HCT116 (cell line): ENCODE measurements at regions not wholly inside any gene's neighbourhood (a gene's known extent, or its start where the extent isn't known, plus 50 kb on each side); places are given as distances from the start of the nearest gene placed in this dataset.

Source experiments
- ATAC-seq: fragments of 200-7000 bp; cut with Tn5 transposase; 2 replicates; pipeline ENCODE4 v1.9.1; 2020; ENCODE audit warnings: mild to moderate bottlenecking, moderate library complexity
- BruUV-seq: library from RNA; stranded (reverse); fragments of 400-500 nt; replicated peaks from 2 replicates; lab custom pipeline; 2021; lab: Mats Ljungman, UMichigan
- CTCF ChIA-PET: fragments of 300-600 bp; sonication (Branson Sonifier 250); formaldehyde crosslinking; loops from one replicate; lab custom pipeline; 2021; ENCODE audit warnings: antibody characterized with exemption; lab: Charles Lee
- POLR2A ChIA-PET: fragments of 300-600, 350-600 bp; sonication (Branson Sonifier 250); formaldehyde crosslinking; loops from one replicate; lab custom pipeline; 2021; ENCODE audit warnings: antibody characterized with exemption; lab: Charles Lee
- RAD21 ChIA-PET, 2 experiments: fragments of 300-600 bp; sonication (Branson Sonifier 250); formaldehyde crosslinking; loops; one replicate each; lab custom pipeline; 2023; ENCODE audit warnings: low total read pairs in 2 of 2; ENCODE audit not compliant: uncharacterized antibody in 2 of 2, unreplicated experiment in 2 of 2, low non-redundant PET in 1 of 2; lab: Charles Lee
- DNase-seq: peaks from one replicate; pipeline ENCODE4 v3.0.0-alpha.2; 2010; ENCODE audit warnings: low read depth, low spot score
- H2AFZ ChIP-seq: fragments of 200-600 bp; shearing (Covaris generic), sonication (generic); 2 replicates; pipeline ENCODE4 v1.6.1; 2017; ENCODE audit warnings: low read depth, mixed run types, mixed read lengths, antibody characterized with exemption, low read length; ENCODE audit not compliant: poor library complexity, severe bottlenecking
- H3K27ac ChIP-seq: 2 replicates; pipeline ENCODE4 v1.5.1; 2012; ENCODE audit warnings: low read depth, low read length
- H3K27me3 ChIP-seq: fragments of 200-600 bp; sonication (generic); 2 replicates; pipeline ENCODE4 v1.6.1; 2016; ENCODE audit warnings: mixed run types, low read length, mixed read lengths; ENCODE audit not compliant: insufficient read depth
- H3K36me3 ChIP-seq, 2 experiments: fragments of 200-500 bp in 1 of 2; fragments of 200-600 bp in 1 of 2; sonication (Bioruptor generic) in 1 of 2; sonication (generic) in 1 of 2; 2 replicates each; pipeline versions ENCODE4 v1.5.1 to v1.6.1; 2014 to 2016; ENCODE audit warnings: low read length in 2 of 2, inconsistent platforms in 1 of 2, mixed read lengths in 1 of 2, mixed run types in 1 of 2; ENCODE audit not compliant: insufficient read depth in 2 of 2, control insufficient read depth in 1 of 2
- H3K4me1 ChIP-seq, 2 experiments: fragments of 200-600 bp in 1 of 2; sonication (generic) in 1 of 2; 2 replicates each; pipeline versions ENCODE4 v1.5.1 to v1.6.1; 2012 to 2017; ENCODE audit warnings: low read length in 2 of 2, inconsistent platforms in 1 of 2, mild to moderate bottlenecking in 1 of 2, mixed read lengths in 1 of 2, mixed run types in 1 of 2, moderate library complexity in 1 of 2; ENCODE audit not compliant: insufficient read depth in 2 of 2, control insufficient read depth in 1 of 2
- H3K4me2 ChIP-seq: fragments of 200-600 bp; sonication (generic); 2 replicates; pipeline ENCODE4 v1.6.1; 2017; ENCODE audit warnings: mixed run types, low read length, mixed read lengths
- H3K4me3 ChIP-seq, 2 experiments: fragments of 200-600 bp in 1 of 2; sonication (generic) in 1 of 2; replicated peaks in 1 of 2; 2 replicates each; pipeline ENCODE4 v1.5.1; 2011 to 2016; ENCODE audit warnings: low read length in 2 of 2, control low read depth in 1 of 2, low read depth in 1 of 2, mild to moderate bottlenecking in 1 of 2, mixed read lengths in 1 of 2, mixed run types in 1 of 2
- H3K79me2 ChIP-seq: fragments of 200-600 bp; sonication (generic); 2 replicates; pipeline ENCODE4 v1.6.1; 2017; ENCODE audit warnings: mild to moderate bottlenecking, mixed run types, low read length, moderate library complexity, mixed read lengths; ENCODE audit not compliant: insufficient read depth
- H3K9ac ChIP-seq: fragments of 200-600 bp; sonication (generic); 2 replicates; pipeline ENCODE4 v1.6.1; 2016; ENCODE audit warnings: low read length, mixed read lengths
- H3K9me2 ChIP-seq: fragments of 200-600 bp; sonication (generic), shearing (Covaris generic); 2 replicates; pipeline ENCODE4 v1.6.1; 2017; ENCODE audit warnings: mixed run types, mild to moderate bottlenecking, moderate library complexity; ENCODE audit not compliant: insufficient read depth
- H3K9me3 ChIP-seq, 2 experiments: fragments of 200-500 bp in 1 of 2; fragments of 200-600 bp in 1 of 2; sonication (Bioruptor generic) in 1 of 2; sonication (generic) in 1 of 2; 2 replicates each; pipeline ENCODE4 v1.6.1; 2014 to 2017; ENCODE audit warnings: low read length in 2 of 2, mixed read lengths in 2 of 2, inconsistent platforms in 1 of 2, low read depth in 1 of 2, mild to moderate bottlenecking in 1 of 2, mixed run types in 1 of 2, moderate library complexity in 1 of 2; ENCODE audit not compliant: control insufficient read depth in 1 of 2, insufficient read depth in 1 of 2
- H4K20me1 ChIP-seq: fragments of 200-600 bp; sonication (generic), shearing (Covaris generic); 2 replicates; pipeline ENCODE4 v1.6.1; 2017; ENCODE audit warnings: mixed run types, mild to moderate bottlenecking, moderate library complexity; ENCODE audit not compliant: insufficient read depth
- CBX3 ChIP-seq: IDR thresholded peaks from 2 replicates; pipeline ENCODE4 v1.6.1; 2012; ENCODE audit warnings: low read depth
- EGR1 ChIP-seq: IDR thresholded peaks from 2 replicates; pipeline ENCODE4 v1.6.1; 2012; ENCODE audit warnings: low read depth
- EZH2 ChIP-seq: fragments of 200-600 bp; sonication (generic); IDR thresholded peaks from 2 replicates; pipeline ENCODE4 v1.6.1; 2017; ENCODE audit warnings: antibody characterized with exemption, mixed run types
- EZH2phosphoT487 ChIP-seq: fragments of 200-600 bp; IDR thresholded peaks from 2 replicates; pipeline ENCODE4 v1.6.1; 2018; ENCODE audit warnings: antibody characterized with exemption, borderline replicate concordance
- FOSL1 ChIP-seq: IDR thresholded peaks from 2 replicates; pipeline ENCODE4 v1.6.1; 2012; ENCODE audit warnings: low read depth
- JUND ChIP-seq: IDR thresholded peaks from 2 replicates; pipeline ENCODE4 v1.6.1; 2012
- POLR2A ChIP-seq: IDR thresholded peaks from 2 replicates; pipeline ENCODE4 v1.7.0; 2011; ENCODE audit warnings: borderline replicate concordance; ENCODE audit not compliant: insufficient read depth, insufficient read length; ENCODE audit errors: extremely low read depth
- SP1 ChIP-seq: IDR thresholded peaks from 2 replicates; pipeline ENCODE4 v1.6.1; 2012; ENCODE audit warnings: low read depth
- SRF ChIP-seq: IDR thresholded peaks from 2 replicates; pipeline ENCODE4 v1.6.1; 2012; ENCODE audit warnings: low read depth
- TCF7L2 ChIP-seq: IDR thresholded peaks from 2 replicates; pipeline ENCODE4 v1.7.0; 2011; ENCODE audit warnings: borderline replicate concordance, inconsistent platforms; ENCODE audit not compliant: insufficient read depth, insufficient read length; ENCODE audit errors: extremely low read depth
- YY1 ChIP-seq: IDR thresholded peaks from 2 replicates; pipeline ENCODE4 v1.6.1; 2011; ENCODE audit warnings: low read length, low read depth, moderate library complexity, mild to moderate bottlenecking; ENCODE audit not compliant: insufficient replicate concordance; ENCODE audit errors: extremely low read depth
- ZNF274 ChIP-seq: fragments of 200-500 bp; sonication (Bioruptor generic); IDR thresholded peaks from 2 replicates; pipeline ENCODE4 v1.6.1; 2014; ENCODE audit warnings: mild to moderate bottlenecking, low read depth, low read length, inconsistent platforms
- intact Hi-C: fragments of 100-400 bp; cut with micrococcal nuclease; formaldehyde crosslinking; loops from 2 replicates; pipeline ENCODE4 v1.10.0; 2022
- TF ChIP-seq, protein P1 (sequence below): IDR thresholded peaks from 2 replicates; pipeline ENCODE4 v1.6.1; 2012
- TF ChIP-seq, protein P2 (sequence below), 3 experiments: fragments of 200-600 bp in 1 of 3; sonication (generic) in 1 of 3; IDR thresholded peaks in 2 of 3; conservative IDR thresholded peaks in 1 of 3; 2 replicates each; pipeline ENCODE4 v1.5.1; 2012 to 2017; ENCODE audit warnings: low read depth in 2 of 3, low read length in 2 of 3, antibody characterized with exemption in 1 of 3, borderline replicate concordance in 1 of 3, control low read depth in 1 of 3, mild to moderate bottlenecking in 1 of 3, mixed read lengths in 1 of 3, mixed run types in 1 of 3, moderate library complexity in 1 of 3; ENCODE audit not compliant: insufficient read depth in 1 of 3
- TF ChIP-seq, protein P3 (sequence below): IDR thresholded peaks from 2 replicates; pipeline ENCODE4 v1.6.1; 2011; ENCODE audit warnings: mild to moderate bottlenecking, low read length, moderate library complexity; ENCODE audit not compliant: insufficient replicate concordance; ENCODE audit errors: extremely low read depth
- TF ChIP-seq, protein P4 (sequence below): IDR thresholded peaks from 2 replicates; pipeline ENCODE4 v1.6.1; 2012

DNA sequence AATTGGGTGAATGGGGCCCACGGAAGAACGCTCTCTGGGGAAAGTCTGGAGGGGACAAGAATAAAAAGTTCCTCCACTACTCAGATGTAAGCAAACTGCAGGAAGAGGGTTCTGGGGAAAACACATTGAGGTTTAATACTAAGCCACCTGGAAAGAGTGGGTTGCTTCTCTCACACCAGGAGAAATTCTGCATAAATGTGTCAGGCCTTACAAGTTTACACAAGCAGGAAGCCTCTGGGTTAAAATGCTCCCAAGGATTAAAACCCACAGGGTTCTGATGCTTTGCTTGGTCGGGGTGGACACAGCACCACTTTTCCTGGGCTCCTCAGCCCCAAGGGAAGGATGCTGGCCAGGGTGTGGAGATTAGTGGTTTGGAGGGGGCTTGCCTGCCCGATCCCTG, 122.1 kb upstream of the SLC22A23 start:
- H3K9me3 ChIP-seq: no peaks in the 10 kb centered on the region
- H3K4me1 ChIP-seq: no peaks in the 10 kb centered on the region
- H3K4me3 ChIP-seq: no peak overlapping the region
- no peak overlapping the region for H3K4me2 ChIP-seq
- H3K9me2 ChIP-seq: no peaks in the 10 kb centered on the region
- no peak overlapping the region for H2AFZ ChIP-seq
- ChIA-PET POLR2A (no interaction called here), CTCF (no interaction called here), RAD21 (no interaction called here)
- H4K20me1 ChIP-seq: no peaks in the 10 kb centered on the region
- H3K79me2 ChIP-seq: no peaks in the 10 kb centered on the region
- no peak for DNase-seq
- no peak for ATAC-seq
- H3K27me3 ChIP-seq: no peaks in the 10 kb centered on the region
- no TSS peak for BruUV-seq
- TF ChIP-seq, protein P1, sequence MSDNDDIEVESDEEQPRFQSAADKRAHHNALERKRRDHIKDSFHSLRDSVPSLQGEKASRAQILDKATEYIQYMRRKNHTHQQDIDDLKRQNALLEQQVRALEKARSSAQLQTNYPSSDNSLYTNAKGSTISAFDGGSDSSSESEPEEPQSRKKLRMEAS: no peak
- TF ChIP-seq, protein P2, sequence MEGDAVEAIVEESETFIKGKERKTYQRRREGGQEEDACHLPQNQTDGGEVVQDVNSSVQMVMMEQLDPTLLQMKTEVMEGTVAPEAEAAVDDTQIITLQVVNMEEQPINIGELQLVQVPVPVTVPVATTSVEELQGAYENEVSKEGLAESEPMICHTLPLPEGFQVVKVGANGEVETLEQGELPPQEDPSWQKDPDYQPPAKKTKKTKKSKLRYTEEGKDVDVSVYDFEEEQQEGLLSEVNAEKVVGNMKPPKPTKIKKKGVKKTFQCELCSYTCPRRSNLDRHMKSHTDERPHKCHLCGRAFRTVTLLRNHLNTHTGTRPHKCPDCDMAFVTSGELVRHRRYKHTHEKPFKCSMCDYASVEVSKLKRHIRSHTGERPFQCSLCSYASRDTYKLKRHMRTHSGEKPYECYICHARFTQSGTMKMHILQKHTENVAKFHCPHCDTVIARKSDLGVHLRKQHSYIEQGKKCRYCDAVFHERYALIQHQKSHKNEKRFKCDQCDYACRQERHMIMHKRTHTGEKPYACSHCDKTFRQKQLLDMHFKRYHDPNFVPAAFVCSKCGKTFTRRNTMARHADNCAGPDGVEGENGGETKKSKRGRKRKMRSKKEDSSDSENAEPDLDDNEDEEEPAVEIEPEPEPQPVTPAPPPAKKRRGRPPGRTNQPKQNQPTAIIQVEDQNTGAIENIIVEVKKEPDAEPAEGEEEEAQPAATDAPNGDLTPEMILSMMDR (IDR thresholded peaks at IDR 0.05 in 2 of 3, conservative IDR thresholded peaks at IDR 0.05 in 1 of 3; ENCODE audit: borderline replicate concordance in 1 of 3, insufficient read depth in 1 of 3, low read depth in 2 of 3, low read length in 2 of 3): no peak
- TF ChIP-seq EZH2phosphoT487 (no peak), EGR1 (no peak), JUND (no peak), TCF7L2 (no peak), ZNF274 (no peak), FOSL1 (no peak), CBX3 (no peak), POLR2A (no peak), SP1 (no peak), SRF (no peak), EZH2 (no peak), YY1 (no peak)
- TF ChIP-seq, protein P3, sequence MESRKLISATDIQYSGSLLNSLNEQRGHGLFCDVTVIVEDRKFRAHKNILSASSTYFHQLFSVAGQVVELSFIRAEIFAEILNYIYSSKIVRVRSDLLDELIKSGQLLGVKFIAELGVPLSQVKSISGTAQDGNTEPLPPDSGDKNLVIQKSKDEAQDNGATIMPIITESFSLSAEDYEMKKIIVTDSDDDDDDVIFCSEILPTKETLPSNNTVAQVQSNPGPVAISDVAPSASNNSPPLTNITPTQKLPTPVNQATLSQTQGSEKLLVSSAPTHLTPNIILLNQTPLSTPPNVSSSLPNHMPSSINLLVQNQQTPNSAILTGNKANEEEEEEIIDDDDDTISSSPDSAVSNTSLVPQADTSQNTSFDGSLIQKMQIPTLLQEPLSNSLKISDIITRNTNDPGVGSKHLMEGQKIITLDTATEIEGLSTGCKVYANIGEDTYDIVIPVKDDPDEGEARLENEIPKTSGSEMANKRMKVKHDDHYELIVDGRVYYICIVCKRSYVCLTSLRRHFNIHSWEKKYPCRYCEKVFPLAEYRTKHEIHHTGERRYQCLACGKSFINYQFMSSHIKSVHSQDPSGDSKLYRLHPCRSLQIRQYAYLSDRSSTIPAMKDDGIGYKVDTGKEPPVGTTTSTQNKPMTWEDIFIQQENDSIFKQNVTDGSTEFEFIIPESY: no peak
- TF ChIP-seq, protein P4, sequence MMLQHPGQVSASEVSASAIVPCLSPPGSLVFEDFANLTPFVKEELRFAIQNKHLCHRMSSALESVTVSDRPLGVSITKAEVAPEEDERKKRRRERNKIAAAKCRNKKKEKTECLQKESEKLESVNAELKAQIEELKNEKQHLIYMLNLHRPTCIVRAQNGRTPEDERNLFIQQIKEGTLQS: no peak
- intact Hi-C loops: no loop called here
- H3K27ac ChIP-seq: no peak overlapping the region
- H3K36me3 ChIP-seq: no peaks in the 10 kb centered on the region
- no peak overlapping the region for H3K9ac ChIP-seq
